MM.1S (cell line): ENCODE measurements at regions not wholly inside any gene's neighbourhood (a gene's known extent, or its start where the extent isn't known, plus 50 kb on each side); places are given as distances from the start of the nearest gene placed in this dataset.
"Not testable (repeated sequence)": the region's sequence is repeated elsewhere in the genome, so short reads cannot be mapped to it uniquely, and the experiment has no call there.

Source experiments
- DNase-seq: peaks from one replicate; pipeline ENCODE4 v3.0.0-alpha.2; 2015
- H2AFZ ChIP-seq: fragments of 300-600 bp; sonication (generic); 2 replicates; pipeline ENCODE4 v1.6.0; 2016; ENCODE audit warnings: antibody characterized with exemption, low read length
- H3F3A ChIP-seq: fragments of 300-600 bp; sonication (generic); 2 replicates; pipeline ENCODE4 v1.6.1; 2016; ENCODE audit warnings: mild to moderate bottlenecking, antibody characterized with exemption, low read length, moderate library complexity, mixed read lengths; ENCODE audit not compliant: insufficient read depth
- H3K27ac ChIP-seq: fragments of 300-600 bp; sonication (generic); 2 replicates; pipeline ENCODE4 v1.5.1; 2016; ENCODE audit warnings: mild to moderate bottlenecking, low read length
- H3K27me3 ChIP-seq: fragments of 300-600 bp; sonication (generic); replicated peaks from 2 replicates; pipeline ENCODE4 v1.6.0; 2016; ENCODE audit warnings: low read length; ENCODE audit not compliant: insufficient read depth
- H3K36me3 ChIP-seq: fragments of 300-600 bp; sonication (generic); replicated peaks from 2 replicates; pipeline ENCODE4 v1.6.1; 2016; ENCODE audit warnings: mild to moderate bottlenecking, low read length, mixed read lengths; ENCODE audit not compliant: insufficient read depth
- H3K4me1 ChIP-seq: fragments of 300-600 bp; sonication (generic); 2 replicates; pipeline ENCODE4 v1.6.1; 2016; ENCODE audit warnings: low read length, mixed read lengths
- H3K4me2 ChIP-seq: fragments of 300-600 bp; sonication (generic); 2 replicates; pipeline ENCODE4 v1.6.0; 2016; ENCODE audit warnings: low read depth, low read length
- H3K4me3 ChIP-seq: fragments of 300-600 bp; sonication (generic); 2 replicates; pipeline ENCODE4 v1.5.1; 2016; ENCODE audit warnings: low read length, mixed read lengths
- H3K79me2 ChIP-seq: fragments of 300-600 bp; sonication (generic); 2 replicates; pipeline ENCODE4 v1.6.1; 2016; ENCODE audit warnings: mixed run types, low read length, mixed read lengths
- H3K9ac ChIP-seq: fragments of 300-600 bp; sonication (generic); 2 replicates; pipeline ENCODE4 v1.6.1; 2016; ENCODE audit warnings: low read length, mixed read lengths
- H3K9me2 ChIP-seq: fragments of 300-600 bp; sonication (generic); replicated peaks from 2 replicates; pipeline ENCODE4 v1.6.1; 2016; ENCODE audit warnings: mild to moderate bottlenecking, low read length, mixed read lengths; ENCODE audit not compliant: insufficient read depth
- H3K9me3 ChIP-seq: fragments of 300-600 bp; sonication (generic); replicated peaks from 2 replicates; pipeline ENCODE4 v1.6.1; 2016; ENCODE audit warnings: mild to moderate bottlenecking, low read length, mixed read lengths; ENCODE audit not compliant: insufficient read depth
- H4K20me1 ChIP-seq: fragments of 300-600 bp; sonication (generic); 2 replicates; pipeline ENCODE4 v1.6.1; 2016; ENCODE audit warnings: mild to moderate bottlenecking, low read length, moderate library complexity, mixed read lengths; ENCODE audit not compliant: insufficient read depth
- EZH2 ChIP-seq: fragments of 300-600 bp; sonication (generic); optimal IDR thresholded peaks from 2 replicates; pipeline ENCODE3; 2017; ENCODE audit warnings: low read depth, mild to moderate bottlenecking, antibody characterized with exemption, low read length, mixed read lengths
- EZH2phosphoT487 ChIP-seq: fragments of 300-600 bp; sonication (generic); IDR thresholded peaks from 2 replicates; pipeline ENCODE4 v1.6.1; 2018; ENCODE audit warnings: antibody characterized with exemption, low read length
- TF ChIP-seq, protein P1 (sequence below): fragments of 300-600 bp; sonication (generic); IDR thresholded peaks from 2 replicates; pipeline ENCODE4 v1.5.1; 2016; ENCODE audit warnings: antibody characterized with exemption, low read length, mixed read lengths

DNA sequence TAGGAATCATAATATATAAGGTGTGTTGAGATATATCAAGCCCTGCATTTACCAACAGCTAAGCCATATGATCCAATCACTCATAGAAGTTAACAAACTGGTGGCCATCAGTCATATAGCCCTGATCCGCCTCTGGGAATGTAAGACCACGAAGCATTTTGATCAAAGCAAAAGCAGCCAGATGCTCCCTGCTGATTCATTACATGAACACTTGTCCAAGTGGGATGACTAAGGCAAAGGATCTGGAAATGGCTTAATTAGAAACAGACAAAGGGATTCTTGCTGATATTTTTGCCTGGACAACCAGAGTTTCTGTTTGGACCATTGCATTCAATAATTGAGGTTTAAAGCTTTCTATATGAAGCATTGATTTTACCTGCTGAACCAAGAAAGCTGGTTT, 535.5 kb downstream of the GPAM start:
- Histone ChIP-seq H3K4me3 (no peak overlapping the region), H3K79me2 (no peaks in the 10 kb centered on the region), H3K9me2 (no peaks in the 10 kb centered on the region), H3K9me3 (no peaks in the 10 kb centered on the region), H3K36me3 (no peaks in the 10 kb centered on the region), H3K4me2 (no peak overlapping the region), H4K20me1 (no peaks in the 10 kb centered on the region), H3K27me3 (no peaks in the 10 kb centered on the region), H3K9ac (no peak overlapping the region), H3F3A (no peaks in the 10 kb centered on the region), H2AFZ (no peak overlapping the region), H3K27ac (no peak overlapping the region), H3K4me1 (no peaks in the 10 kb centered on the region)
- TF ChIP-seq, protein P1, sequence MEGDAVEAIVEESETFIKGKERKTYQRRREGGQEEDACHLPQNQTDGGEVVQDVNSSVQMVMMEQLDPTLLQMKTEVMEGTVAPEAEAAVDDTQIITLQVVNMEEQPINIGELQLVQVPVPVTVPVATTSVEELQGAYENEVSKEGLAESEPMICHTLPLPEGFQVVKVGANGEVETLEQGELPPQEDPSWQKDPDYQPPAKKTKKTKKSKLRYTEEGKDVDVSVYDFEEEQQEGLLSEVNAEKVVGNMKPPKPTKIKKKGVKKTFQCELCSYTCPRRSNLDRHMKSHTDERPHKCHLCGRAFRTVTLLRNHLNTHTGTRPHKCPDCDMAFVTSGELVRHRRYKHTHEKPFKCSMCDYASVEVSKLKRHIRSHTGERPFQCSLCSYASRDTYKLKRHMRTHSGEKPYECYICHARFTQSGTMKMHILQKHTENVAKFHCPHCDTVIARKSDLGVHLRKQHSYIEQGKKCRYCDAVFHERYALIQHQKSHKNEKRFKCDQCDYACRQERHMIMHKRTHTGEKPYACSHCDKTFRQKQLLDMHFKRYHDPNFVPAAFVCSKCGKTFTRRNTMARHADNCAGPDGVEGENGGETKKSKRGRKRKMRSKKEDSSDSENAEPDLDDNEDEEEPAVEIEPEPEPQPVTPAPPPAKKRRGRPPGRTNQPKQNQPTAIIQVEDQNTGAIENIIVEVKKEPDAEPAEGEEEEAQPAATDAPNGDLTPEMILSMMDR: no peak
- no peak for DNase-seq

DNA sequence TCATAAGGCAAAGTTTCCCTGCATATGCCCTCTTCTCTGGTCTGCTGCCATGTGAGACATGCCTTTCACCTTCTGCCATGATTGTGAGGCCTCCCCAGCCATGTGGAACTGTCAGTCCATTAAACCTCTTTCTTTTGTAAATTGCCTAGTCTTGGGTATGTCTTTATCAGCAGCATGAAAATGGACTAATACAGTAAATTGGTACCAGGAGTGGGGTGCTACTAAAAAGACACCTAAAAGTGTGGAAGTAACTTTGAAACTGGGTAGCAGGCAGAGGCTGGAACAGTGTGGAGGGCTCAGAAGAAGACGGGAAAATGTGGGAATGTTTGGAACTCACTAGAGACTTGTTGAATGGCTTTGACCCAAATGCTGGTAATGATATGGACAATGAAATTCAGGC, 534.5 kb downstream of the GPAM start:
- not testable (repeated sequence) for H3K4me2 ChIP-seq, H2AFZ ChIP-seq, H3K9ac ChIP-seq, H3K27ac ChIP-seq, H3K9me3 ChIP-seq, H3K9me2 ChIP-seq, H3K36me3 ChIP-seq, H3K4me3 ChIP-seq, H3K4me1 ChIP-seq, H3K27me3 ChIP-seq, DNase-seq, H3F3A ChIP-seq, H4K20me1 ChIP-seq, H3K79me2 ChIP-seq

DNA sequence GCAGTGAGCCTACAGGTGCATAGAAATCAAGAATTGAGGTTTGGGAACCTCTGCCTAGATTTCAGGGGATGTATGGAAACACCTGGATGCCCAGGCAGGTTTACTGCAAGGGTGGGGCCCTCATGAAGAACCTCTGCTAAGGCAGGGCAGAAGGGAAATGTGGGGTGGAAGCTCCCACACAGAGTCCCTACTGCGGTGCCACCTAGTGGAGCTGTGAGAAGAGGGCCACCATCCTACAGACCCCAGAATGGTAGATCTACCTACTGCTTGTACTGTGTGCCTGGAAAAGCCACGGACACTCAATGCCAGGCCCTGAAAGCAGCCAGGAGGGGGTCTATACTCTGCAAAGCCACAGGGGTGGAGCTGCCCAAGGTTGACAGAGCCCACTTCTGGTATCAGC, 533.5 kb downstream of the GPAM start:
- H3K36me3 ChIP-seq: no peaks in the 10 kb centered on the region
- H3K27ac ChIP-seq: no peak overlapping the region
- H3K4me1 ChIP-seq: no peaks in the 10 kb centered on the region
- no peak overlapping the region for H3K4me2 ChIP-seq
- no peak overlapping the region for H3K4me3 ChIP-seq
- no peak overlapping the region for H3K9ac ChIP-seq
- H3K9me3 ChIP-seq: no peaks in the 10 kb centered on the region
- H3K27me3 ChIP-seq: no peaks in the 10 kb centered on the region
- no peaks in the 10 kb centered on the region for H3F3A ChIP-seq
- H3K79me2 ChIP-seq: no peaks in the 10 kb centered on the region
- DNase-seq: no peak
- no peak overlapping the region for H2AFZ ChIP-seq
- H4K20me1 ChIP-seq: no peaks in the 10 kb centered on the region
- no peaks in the 10 kb centered on the region for H3K9me2 ChIP-seq
- no peak for TF ChIP-seq EZH2phosphoT487
- TF ChIP-seq, protein P1: no peak
- no peak for TF ChIP-seq EZH2

DNA sequence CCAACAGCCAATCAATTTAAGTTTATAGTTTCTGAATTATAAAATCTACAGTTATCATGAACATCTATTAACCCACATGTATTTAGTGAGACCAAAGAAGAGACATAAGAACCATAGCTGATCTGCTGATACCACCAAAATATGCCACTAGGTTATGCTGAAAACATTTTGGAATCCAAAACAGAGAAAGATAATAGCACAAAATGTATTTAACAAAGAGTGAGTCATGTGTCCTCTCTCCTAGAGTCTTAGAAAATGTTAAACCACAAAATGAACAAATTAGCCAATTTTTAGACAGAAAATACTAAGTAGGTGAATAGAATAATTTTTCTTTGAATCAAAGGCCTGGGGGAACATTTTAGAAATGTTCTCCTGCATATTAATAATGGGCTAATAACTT, 527.5 kb downstream of the GPAM start:
- no peaks in the 10 kb centered on the region for H3K79me2 ChIP-seq
- H3K27me3 ChIP-seq: no peaks in the 10 kb centered on the region
- no peak overlapping the region for H3K4me3 ChIP-seq
- no peak overlapping the region for H3K4me2 ChIP-seq
- no peaks in the 10 kb centered on the region for H3K9me3 ChIP-seq
- H3K36me3 ChIP-seq: no peaks in the 10 kb centered on the region
- no peak overlapping the region for H2AFZ ChIP-seq
- H3F3A ChIP-seq: no peaks in the 10 kb centered on the region
- no peak overlapping the region for H3K27ac ChIP-seq
- TF ChIP-seq EZH2 (no peak), EZH2phosphoT487 (no peak)
- TF ChIP-seq, protein P1: no peak
- no peak for DNase-seq
- H3K4me1 ChIP-seq: no peaks in the 10 kb centered on the region
- no peaks in the 10 kb centered on the region for H4K20me1 ChIP-seq
- no peak overlapping the region for H3K9ac ChIP-seq
- no peaks in the 10 kb centered on the region for H3K9me2 ChIP-seq
